Left ventricle myocardium inferior (tissue), 1 donor: ENCODE measurements at regions not wholly inside any gene's neighbourhood (a gene's known extent, or its start where the extent isn't known, plus 50 kb on each side); places are given as distances from the start of the nearest gene placed in this dataset.

Source experiments
- DNase-seq: peaks from one replicate; pipeline ENCODE4 v3.0.0-alpha.2; 2020
- H3K27ac ChIP-seq: fragments of 200-600 bp; replicated peaks from 2 replicates; pipeline ENCODE4 v1.8.0; 2021
- H3K27me3 ChIP-seq: fragments of 200-600 bp; 2 replicates; pipeline ENCODE4 v1.8.0; 2021; ENCODE audit warnings: low read depth
- H3K36me3 ChIP-seq: fragments of 200-600 bp; 2 replicates; pipeline ENCODE4 v1.8.0; 2021
- H3K4me1 ChIP-seq: fragments of 200-600 bp; 2 replicates; pipeline ENCODE4 v1.8.0; 2021
- H3K4me3 ChIP-seq: fragments of 200-600 bp; 2 replicates; pipeline ENCODE4 v1.8.0; 2021; ENCODE audit warnings: mild to moderate bottlenecking, moderate library complexity
- H3K9me3 ChIP-seq: fragments of 200-600 bp; replicated peaks from 2 replicates; pipeline ENCODE4 v1.8.0; 2021
- intact Hi-C: fragments of 100-400 bp; cut with micrococcal nuclease; formaldehyde crosslinking; loops from one replicate; pipeline ENCODE4 v1.11.0; 2022
- TF ChIP-seq, protein P1 (sequence below): fragments of 200-600 bp; IDR thresholded peaks from 2 replicates; pipeline ENCODE4 v1.8.0; 2021; ENCODE audit warnings: antibody characterized with exemption, mild to moderate bottlenecking, borderline replicate concordance
- donor health status: DM: no; HTN: yes; CAD: no; lungs with severe emphysema.

DNA sequence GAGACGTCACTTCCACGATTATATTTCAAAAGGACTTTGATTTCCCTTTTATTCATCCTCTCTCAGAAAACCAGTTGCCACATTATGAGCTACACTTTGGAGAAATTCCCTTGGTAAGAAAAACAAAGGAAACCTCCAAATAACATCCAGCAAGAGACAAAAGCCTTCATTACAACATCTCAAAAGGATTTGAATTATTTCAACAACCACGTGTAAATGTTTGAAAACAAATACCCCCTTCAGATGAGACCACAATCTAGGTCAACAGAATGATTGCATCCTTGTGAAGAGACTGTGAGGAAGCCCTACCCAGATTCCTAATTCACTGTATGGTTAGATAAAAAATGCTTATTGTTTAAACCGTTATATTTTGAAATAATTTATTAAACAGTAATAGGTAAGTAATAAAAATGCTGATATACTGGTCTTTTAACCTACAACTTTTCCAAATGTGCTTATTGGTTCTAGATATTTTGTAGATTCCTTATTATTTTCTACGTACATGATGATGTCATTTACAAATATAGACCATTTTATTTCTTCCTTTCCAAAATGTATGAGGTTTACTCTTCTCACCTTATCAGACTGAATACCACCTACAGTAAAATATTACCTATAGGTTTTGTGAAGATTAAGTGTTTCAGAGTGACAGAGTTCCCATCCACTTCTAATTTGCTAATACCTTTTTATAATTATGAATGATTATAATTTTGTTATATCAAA, 922.7 kb upstream of the CHAC2 start:
- Histone ChIP-seq H3K27ac (no peak overlapping the region), H3K9me3 (peaks cover 16% of the 10 kb centered on the region), H3K36me3 (no peaks in the 10 kb centered on the region), H3K27me3 (no peaks in the 10 kb centered on the region), H3K4me3 (no peak overlapping the region), H3K4me1 (no peaks in the 10 kb centered on the region)
- DNase-seq: no peak
- TF ChIP-seq, protein P1, sequence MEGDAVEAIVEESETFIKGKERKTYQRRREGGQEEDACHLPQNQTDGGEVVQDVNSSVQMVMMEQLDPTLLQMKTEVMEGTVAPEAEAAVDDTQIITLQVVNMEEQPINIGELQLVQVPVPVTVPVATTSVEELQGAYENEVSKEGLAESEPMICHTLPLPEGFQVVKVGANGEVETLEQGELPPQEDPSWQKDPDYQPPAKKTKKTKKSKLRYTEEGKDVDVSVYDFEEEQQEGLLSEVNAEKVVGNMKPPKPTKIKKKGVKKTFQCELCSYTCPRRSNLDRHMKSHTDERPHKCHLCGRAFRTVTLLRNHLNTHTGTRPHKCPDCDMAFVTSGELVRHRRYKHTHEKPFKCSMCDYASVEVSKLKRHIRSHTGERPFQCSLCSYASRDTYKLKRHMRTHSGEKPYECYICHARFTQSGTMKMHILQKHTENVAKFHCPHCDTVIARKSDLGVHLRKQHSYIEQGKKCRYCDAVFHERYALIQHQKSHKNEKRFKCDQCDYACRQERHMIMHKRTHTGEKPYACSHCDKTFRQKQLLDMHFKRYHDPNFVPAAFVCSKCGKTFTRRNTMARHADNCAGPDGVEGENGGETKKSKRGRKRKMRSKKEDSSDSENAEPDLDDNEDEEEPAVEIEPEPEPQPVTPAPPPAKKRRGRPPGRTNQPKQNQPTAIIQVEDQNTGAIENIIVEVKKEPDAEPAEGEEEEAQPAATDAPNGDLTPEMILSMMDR: no peak
- intact Hi-C loops: no loop called here

DNA sequence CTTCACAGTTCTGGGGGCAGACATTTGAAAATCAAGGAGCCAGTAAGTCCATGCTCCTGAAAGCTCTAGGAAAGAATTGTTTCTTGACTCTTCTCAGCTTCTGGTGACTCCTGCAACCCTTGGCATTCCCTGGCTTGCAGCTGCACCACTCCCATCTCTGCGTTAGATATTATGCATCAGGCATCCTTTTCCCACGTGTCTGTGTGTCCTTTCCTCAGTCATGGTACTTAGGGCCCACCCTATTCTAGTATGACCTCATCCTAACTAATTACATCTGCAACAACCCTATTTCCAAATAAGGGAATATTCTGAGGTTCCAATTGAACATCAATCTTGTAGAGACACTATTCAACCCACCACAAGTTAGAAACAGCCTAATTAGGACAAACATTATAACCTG, 931.7 kb upstream of the CHAC2 start:
- intact Hi-C loops: no loop called here
- DNase-seq: no peak
- Histone ChIP-seq H3K36me3 (no peaks in the 10 kb centered on the region), H3K4me1 (no peaks in the 10 kb centered on the region), H3K27ac (no peak overlapping the region), H3K27me3 (no peaks in the 10 kb centered on the region), H3K4me3 (no peak overlapping the region), H3K9me3 (no peaks in the 10 kb centered on the region)
- TF ChIP-seq, protein P1: no peak

DNA sequence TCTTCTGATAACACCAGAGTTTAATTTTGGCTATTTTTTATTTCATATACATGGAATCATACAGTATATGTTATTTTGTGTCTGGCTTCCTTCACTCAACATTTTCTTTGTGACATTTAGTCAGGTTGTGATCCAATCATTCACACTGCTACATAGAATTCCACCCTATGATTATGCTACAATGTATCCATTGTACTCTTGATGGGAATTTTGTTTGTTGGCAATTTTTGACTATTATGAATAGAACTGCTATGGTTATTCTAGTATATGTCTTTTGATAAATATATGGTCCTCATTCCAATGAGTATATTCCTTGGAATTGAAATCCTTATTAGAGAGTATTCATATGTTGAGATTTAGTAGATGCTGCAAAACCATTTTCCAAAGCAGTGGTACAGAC, 936.4 kb upstream of the CHAC2 start:
- intact Hi-C loops: no loop called here
- no peaks in the 10 kb centered on the region for H3K9me3 ChIP-seq
- DNase-seq: no peak
- TF ChIP-seq, protein P1: no peak
- H3K4me3 ChIP-seq: no peak overlapping the region
- H3K36me3 ChIP-seq: no peaks in the 10 kb centered on the region
- H3K27ac ChIP-seq: no peak overlapping the region
- H3K27me3 ChIP-seq: no peaks in the 10 kb centered on the region
- no peaks in the 10 kb centered on the region for H3K4me1 ChIP-seq

DNA sequence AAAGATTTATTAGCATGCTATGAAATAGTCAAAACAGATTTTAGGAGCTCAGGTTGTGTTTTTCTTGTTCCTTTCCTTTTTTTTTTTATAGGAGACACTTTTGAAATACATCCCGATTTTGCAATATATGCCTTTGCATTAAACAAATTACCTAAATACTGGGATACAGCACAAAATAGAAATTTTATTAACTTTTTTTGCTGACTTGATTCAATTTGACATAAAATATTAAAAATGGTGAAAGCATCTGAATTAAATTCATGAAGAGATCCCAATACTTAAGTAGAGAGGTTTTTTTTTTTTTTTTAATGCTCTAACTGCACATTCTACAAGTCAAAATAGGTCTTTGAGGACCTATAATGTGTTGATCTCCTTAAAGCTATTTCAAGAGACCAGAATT, 939.5 kb upstream of the CHAC2 start:
- no peaks in the 10 kb centered on the region for H3K9me3 ChIP-seq
- TF ChIP-seq, protein P1: no peak
- intact Hi-C loops: no loop called here
- H3K27ac ChIP-seq: no peak overlapping the region
- no peaks in the 10 kb centered on the region for H3K36me3 ChIP-seq
- H3K4me1 ChIP-seq: no peaks in the 10 kb centered on the region
- H3K4me3 ChIP-seq: no peak overlapping the region
- DNase-seq: no peak
- no peaks in the 10 kb centered on the region for H3K27me3 ChIP-seq

DNA sequence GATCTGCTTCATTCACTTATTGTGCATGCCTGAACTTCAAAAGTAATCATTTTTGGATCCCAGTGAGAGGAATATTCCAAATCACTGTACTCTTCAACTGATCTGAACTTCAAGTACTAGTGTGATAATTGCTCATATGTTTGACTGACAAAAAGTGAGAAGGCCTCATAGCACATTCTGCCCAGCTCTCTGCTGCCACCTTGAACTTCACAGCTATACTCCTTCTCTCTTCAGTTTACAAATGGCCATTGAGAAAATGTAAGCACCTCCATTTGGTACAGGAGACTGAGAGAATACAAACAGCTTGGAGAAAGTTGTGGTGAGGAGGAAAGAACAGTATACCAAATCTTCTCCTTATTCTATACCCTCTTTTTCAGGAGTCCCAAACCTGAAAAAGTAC, 946.0 kb upstream of the CHAC2 start:
- Histone ChIP-seq H3K4me1 (no peaks in the 10 kb centered on the region), H3K9me3 (no peaks in the 10 kb centered on the region), H3K36me3 (no peaks in the 10 kb centered on the region), H3K27me3 (no peaks in the 10 kb centered on the region), H3K4me3 (no peak overlapping the region), H3K27ac (no peak overlapping the region)
- TF ChIP-seq, protein P1: no peak
- intact Hi-C loops: no loop called here
- DNase-seq: no peak
